ENCODE measurements at regions not wholly inside any gene's neighbourhood (a gene's known extent, or its start where the extent isn't known, plus 50 kb on each side); places are given as distances from the start of the nearest gene placed in this dataset.

GRCh38 chr14:101681795-101682194 is 79.7 kb upstream of the PPP2R5C start:
- H3K9ac ChIP-seq (ENCODE audit: low read depth in 1 of 2, low read length in 2 of 2), result no peak overlapping the region
- no peak overlapping the region for H3K4me3 ChIP-seq (ENCODE audit: low read depth in 1 of 3, low read length in 3 of 3)
- no peaks in the 10 kb centered on the region for H3K4me1 ChIP-seq (ENCODE audit: control insufficient read depth in 4 of 4, insufficient read depth in 4 of 4, low read length in 3 of 4)
- no peak overlapping the region for H3K27ac ChIP-seq (ENCODE audit: low read depth in 1 of 2, low read length in 2 of 2)
- no peaks in the 10 kb centered on the region for H3K27me3 ChIP-seq (ENCODE audit: control insufficient read depth in 4 of 4, insufficient read depth in 4 of 4, low read length in 3 of 4)
- 89% methylated on average over 2 of the region's 2 CpGs for WGBS
- H3K36me3 ChIP-seq (ENCODE audit: control insufficient read depth in 4 of 4, insufficient read depth in 3 of 4, low read depth in 1 of 4, low read length in 3 of 4), result no peaks in the 10 kb centered on the region
- no peak for DNase-seq (ENCODE audit: low spot score)
- TF ChIP-seq, protein P1, sequence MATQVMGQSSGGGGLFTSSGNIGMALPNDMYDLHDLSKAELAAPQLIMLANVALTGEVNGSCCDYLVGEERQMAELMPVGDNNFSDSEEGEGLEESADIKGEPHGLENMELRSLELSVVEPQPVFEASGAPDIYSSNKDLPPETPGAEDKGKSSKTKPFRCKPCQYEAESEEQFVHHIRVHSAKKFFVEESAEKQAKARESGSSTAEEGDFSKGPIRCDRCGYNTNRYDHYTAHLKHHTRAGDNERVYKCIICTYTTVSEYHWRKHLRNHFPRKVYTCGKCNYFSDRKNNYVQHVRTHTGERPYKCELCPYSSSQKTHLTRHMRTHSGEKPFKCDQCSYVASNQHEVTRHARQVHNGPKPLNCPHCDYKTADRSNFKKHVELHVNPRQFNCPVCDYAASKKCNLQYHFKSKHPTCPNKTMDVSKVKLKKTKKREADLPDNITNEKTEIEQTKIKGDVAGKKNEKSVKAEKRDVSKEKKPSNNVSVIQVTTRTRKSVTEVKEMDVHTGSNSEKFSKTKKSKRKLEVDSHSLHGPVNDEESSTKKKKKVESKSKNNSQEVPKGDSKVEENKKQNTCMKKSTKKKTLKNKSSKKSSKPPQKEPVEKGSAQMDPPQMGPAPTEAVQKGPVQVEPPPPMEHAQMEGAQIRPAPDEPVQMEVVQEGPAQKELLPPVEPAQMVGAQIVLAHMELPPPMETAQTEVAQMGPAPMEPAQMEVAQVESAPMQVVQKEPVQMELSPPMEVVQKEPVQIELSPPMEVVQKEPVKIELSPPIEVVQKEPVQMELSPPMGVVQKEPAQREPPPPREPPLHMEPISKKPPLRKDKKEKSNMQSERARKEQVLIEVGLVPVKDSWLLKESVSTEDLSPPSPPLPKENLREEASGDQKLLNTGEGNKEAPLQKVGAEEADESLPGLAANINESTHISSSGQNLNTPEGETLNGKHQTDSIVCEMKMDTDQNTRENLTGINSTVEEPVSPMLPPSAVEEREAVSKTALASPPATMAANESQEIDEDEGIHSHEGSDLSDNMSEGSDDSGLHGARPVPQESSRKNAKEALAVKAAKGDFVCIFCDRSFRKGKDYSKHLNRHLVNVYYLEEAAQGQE (IDR thresholded peaks at IDR 0.05), result no peak
- TF ChIP-seq NR2F2 (IDR thresholded peaks at IDR 0.05) (no peak), HNF4A (conservative IDR thresholded peaks at IDR 0.05) (no peak), RXRA (IDR thresholded peaks at IDR 0.05) (no peak), RAD21 (IDR thresholded peaks at IDR 0.05) (no peak), SP1 (IDR thresholded peaks at IDR 0.05) (no peak), JUND (IDR thresholded peaks at IDR 0.05) (no peak)
- TF ChIP-seq, protein P2, sequence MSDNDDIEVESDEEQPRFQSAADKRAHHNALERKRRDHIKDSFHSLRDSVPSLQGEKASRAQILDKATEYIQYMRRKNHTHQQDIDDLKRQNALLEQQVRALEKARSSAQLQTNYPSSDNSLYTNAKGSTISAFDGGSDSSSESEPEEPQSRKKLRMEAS (IDR thresholded peaks at IDR 0.05), result no peak
- TF ChIP-seq, protein P3, sequence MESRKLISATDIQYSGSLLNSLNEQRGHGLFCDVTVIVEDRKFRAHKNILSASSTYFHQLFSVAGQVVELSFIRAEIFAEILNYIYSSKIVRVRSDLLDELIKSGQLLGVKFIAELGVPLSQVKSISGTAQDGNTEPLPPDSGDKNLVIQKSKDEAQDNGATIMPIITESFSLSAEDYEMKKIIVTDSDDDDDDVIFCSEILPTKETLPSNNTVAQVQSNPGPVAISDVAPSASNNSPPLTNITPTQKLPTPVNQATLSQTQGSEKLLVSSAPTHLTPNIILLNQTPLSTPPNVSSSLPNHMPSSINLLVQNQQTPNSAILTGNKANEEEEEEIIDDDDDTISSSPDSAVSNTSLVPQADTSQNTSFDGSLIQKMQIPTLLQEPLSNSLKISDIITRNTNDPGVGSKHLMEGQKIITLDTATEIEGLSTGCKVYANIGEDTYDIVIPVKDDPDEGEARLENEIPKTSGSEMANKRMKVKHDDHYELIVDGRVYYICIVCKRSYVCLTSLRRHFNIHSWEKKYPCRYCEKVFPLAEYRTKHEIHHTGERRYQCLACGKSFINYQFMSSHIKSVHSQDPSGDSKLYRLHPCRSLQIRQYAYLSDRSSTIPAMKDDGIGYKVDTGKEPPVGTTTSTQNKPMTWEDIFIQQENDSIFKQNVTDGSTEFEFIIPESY (IDR thresholded peaks at IDR 0.05), result no peak
- no peaks in the 10 kb centered on the region for H3K9me3 ChIP-seq (ENCODE audit: control insufficient read depth in 4 of 4, low read length in 3 of 4)

GRCh38 chr14:101683365-101683764 is 78.1 kb upstream of the PPP2R5C start:
- TF ChIP-seq RAD21 (IDR thresholded peaks at IDR 0.05), result no peak
- no peak for TF ChIP-seq HNF4A (conservative IDR thresholded peaks at IDR 0.05)
- TF ChIP-seq JUND (IDR thresholded peaks at IDR 0.05), result no peak
- no peak for TF ChIP-seq SP1 (IDR thresholded peaks at IDR 0.05)
- TF ChIP-seq, protein P4, sequence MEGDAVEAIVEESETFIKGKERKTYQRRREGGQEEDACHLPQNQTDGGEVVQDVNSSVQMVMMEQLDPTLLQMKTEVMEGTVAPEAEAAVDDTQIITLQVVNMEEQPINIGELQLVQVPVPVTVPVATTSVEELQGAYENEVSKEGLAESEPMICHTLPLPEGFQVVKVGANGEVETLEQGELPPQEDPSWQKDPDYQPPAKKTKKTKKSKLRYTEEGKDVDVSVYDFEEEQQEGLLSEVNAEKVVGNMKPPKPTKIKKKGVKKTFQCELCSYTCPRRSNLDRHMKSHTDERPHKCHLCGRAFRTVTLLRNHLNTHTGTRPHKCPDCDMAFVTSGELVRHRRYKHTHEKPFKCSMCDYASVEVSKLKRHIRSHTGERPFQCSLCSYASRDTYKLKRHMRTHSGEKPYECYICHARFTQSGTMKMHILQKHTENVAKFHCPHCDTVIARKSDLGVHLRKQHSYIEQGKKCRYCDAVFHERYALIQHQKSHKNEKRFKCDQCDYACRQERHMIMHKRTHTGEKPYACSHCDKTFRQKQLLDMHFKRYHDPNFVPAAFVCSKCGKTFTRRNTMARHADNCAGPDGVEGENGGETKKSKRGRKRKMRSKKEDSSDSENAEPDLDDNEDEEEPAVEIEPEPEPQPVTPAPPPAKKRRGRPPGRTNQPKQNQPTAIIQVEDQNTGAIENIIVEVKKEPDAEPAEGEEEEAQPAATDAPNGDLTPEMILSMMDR (IDR thresholded peaks at IDR 0.05; ENCODE audit: low read depth, low read length, missing input control), result no peak
- TF ChIP-seq EGR1 (IDR thresholded peaks at IDR 0.05; ENCODE audit: low read depth in 2 of 2), result no peak
- TF ChIP-seq HNF4G (IDR thresholded peaks at IDR 0.05), result no peak
- no peak for TF ChIP-seq FOXA2 (IDR thresholded peaks at IDR 0.05)
- TF ChIP-seq TAF1 (conservative IDR thresholded peaks at IDR 0.05), result no peak
- no peak for TF ChIP-seq FOXA1 (IDR thresholded peaks at IDR 0.05)
- no peak for TF ChIP-seq YY1 (IDR thresholded peaks at IDR 0.05)
- TF ChIP-seq ATF3 (IDR thresholded peaks at IDR 0.05), result no peak
- TF ChIP-seq RXRA (IDR thresholded peaks at IDR 0.05), result no peak
- TF ChIP-seq, protein P2 (IDR thresholded peaks at IDR 0.05), result no peak
- Histone ChIP-seq H3K4me3 (ENCODE audit: low read depth in 1 of 3, low read length in 3 of 3) (no peak overlapping the region), H3K9me3 (ENCODE audit: control insufficient read depth in 4 of 4, low read length in 3 of 4) (no peaks in the 10 kb centered on the region), H3K9ac (ENCODE audit: low read depth in 1 of 2, low read length in 2 of 2) (no peak overlapping the region), H3K36me3 (ENCODE audit: control insufficient read depth in 4 of 4, insufficient read depth in 3 of 4, low read depth in 1 of 4, low read length in 3 of 4) (no peaks in the 10 kb centered on the region), H3K27me3 (ENCODE audit: control insufficient read depth in 4 of 4, insufficient read depth in 4 of 4, low read length in 3 of 4) (no peaks in the 10 kb centered on the region), H3K4me1 (ENCODE audit: control insufficient read depth in 4 of 4, insufficient read depth in 4 of 4, low read length in 3 of 4) (no peaks in the 10 kb centered on the region), H3K27ac (ENCODE audit: low read depth in 1 of 2, low read length in 2 of 2) (no peak overlapping the region)
- 78% methylated on average over 6 of the region's 6 CpGs for WGBS
- no peak for DNase-seq (ENCODE audit: low spot score)
